Esophagus muscularis mucosa (tissue), 4 donors: ENCODE measurements at regions not wholly inside any gene's neighbourhood (a gene's known extent, or its start where the extent isn't known, plus 50 kb on each side); places are given as distances from the start of the nearest gene placed in this dataset.
"Not testable (repeated sequence)": the region's sequence is repeated elsewhere in the genome, so short reads cannot be mapped to it uniquely, and the experiment has no call there.

Experiments
- EP300 ChIP-seq: sonication (generic); formaldehyde crosslinking; IDR thresholded peaks from one replicate; pipeline ENCODE4 v1.6.1; 2017; ENCODE audit warnings: antibody characterized with exemption
- POLR2A ChIP-seq: fragments of 450-650 bp; IDR thresholded peaks from one replicate; pipeline ENCODE4 v1.6.1; 2017; ENCODE audit warnings: antibody characterized with exemption, moderate library complexity, mild to moderate bottlenecking, low read depth
- TF ChIP-seq, protein P1 (sequence below), 3 experiments: fragments of 200-600 bp in 2 of 3; fragments of 450-650 bp in 1 of 3; sonication (generic) in 2 of 3; IDR thresholded peaks; one replicate each; pipeline ENCODE4 v1.5.1; 2017 to 2019; ENCODE audit warnings: antibody characterized with exemption in 3 of 3, mild to moderate bottlenecking in 2 of 3, moderate library complexity in 1 of 3

- TF ChIP-seq, protein P1, sequence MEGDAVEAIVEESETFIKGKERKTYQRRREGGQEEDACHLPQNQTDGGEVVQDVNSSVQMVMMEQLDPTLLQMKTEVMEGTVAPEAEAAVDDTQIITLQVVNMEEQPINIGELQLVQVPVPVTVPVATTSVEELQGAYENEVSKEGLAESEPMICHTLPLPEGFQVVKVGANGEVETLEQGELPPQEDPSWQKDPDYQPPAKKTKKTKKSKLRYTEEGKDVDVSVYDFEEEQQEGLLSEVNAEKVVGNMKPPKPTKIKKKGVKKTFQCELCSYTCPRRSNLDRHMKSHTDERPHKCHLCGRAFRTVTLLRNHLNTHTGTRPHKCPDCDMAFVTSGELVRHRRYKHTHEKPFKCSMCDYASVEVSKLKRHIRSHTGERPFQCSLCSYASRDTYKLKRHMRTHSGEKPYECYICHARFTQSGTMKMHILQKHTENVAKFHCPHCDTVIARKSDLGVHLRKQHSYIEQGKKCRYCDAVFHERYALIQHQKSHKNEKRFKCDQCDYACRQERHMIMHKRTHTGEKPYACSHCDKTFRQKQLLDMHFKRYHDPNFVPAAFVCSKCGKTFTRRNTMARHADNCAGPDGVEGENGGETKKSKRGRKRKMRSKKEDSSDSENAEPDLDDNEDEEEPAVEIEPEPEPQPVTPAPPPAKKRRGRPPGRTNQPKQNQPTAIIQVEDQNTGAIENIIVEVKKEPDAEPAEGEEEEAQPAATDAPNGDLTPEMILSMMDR (IDR thresholded peaks at IDR 0.05) = not testable (repeated sequence)
- TF ChIP-seq POLR2A, EP300: not testable (repeated sequence)
Measured at GRCh38 chr14:106335110-106335429, 808.7 kb downstream of the TMEM121 start.
